ENCODE measurements at regions not wholly inside any gene's neighbourhood (a gene's known extent, or its start where the extent isn't known, plus 50 kb on each side); places are given as distances from the start of the nearest gene placed in this dataset.

DNA sequence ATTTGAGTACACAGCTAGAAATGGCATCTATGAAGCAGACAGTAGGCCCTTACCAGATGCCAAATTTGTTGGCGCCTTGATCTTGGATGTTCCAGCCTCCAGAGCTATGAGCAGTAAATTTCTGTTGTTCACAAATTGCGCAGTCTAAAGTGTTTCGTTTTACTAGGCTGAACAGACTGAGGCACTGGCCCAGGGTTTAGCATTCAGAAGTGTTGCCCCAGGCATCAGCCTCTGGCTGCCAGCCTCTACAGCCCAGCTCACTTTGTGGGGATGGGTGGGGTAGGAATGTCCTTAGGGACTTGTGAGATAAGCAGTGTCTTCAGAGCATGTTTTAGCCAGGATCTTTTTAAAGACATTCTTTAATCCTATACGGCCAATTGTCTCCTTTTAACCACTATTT, 51.5 kb upstream of the MGAT5 start:
- no peaks in the 10 kb centered on the region for H3K9me3 ChIP-seq (ENCODE audit: control insufficient read depth in 1 of 2, insufficient read depth in 1 of 2, low read depth in 1 of 2, low read length in 2 of 2)
- ATAC-seq (no peak), DNase-seq (ENCODE audit: low read depth, low spot score) (no peak)
- POLR2A ChIA-PET: no interaction called here
- H3K79me2 ChIP-seq (ENCODE audit: insufficient read depth, low read length): no peaks in the 10 kb centered on the region; the same call in 1 of the 2 replicates
- no peak overlapping the region for H2AFZ ChIP-seq (ENCODE audit: low read depth, low read length, poor library complexity, severe bottlenecking)
- no peak overlapping the region for H3K27ac ChIP-seq (ENCODE audit: low read depth, low read length)
- CTCF ChIA-PET: no interaction called here
- TF ChIP-seq, protein P1, sequence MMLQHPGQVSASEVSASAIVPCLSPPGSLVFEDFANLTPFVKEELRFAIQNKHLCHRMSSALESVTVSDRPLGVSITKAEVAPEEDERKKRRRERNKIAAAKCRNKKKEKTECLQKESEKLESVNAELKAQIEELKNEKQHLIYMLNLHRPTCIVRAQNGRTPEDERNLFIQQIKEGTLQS (IDR thresholded peaks at IDR 0.05): no peak
- no peak for TF ChIP-seq ZNF274 (IDR thresholded peaks at IDR 0.05; ENCODE audit: low read depth, low read length)
- H4K20me1 ChIP-seq (ENCODE audit: insufficient read depth): no peaks in the 10 kb centered on the region
- RAD21 ChIA-PET (ENCODE audit: low non-redundant PET in 1 of 2, low total read pairs in 2 of 2, uncharacterized antibody in 2 of 2, unreplicated experiment in 2 of 2): no interaction called here
- H3K27me3 ChIP-seq (ENCODE audit: insufficient read depth, low read length): no peaks in the 10 kb centered on the region
- H3K36me3 ChIP-seq (ENCODE audit: control insufficient read depth in 1 of 2, insufficient read depth in 2 of 2, low read length in 2 of 2): no peaks in the 10 kb centered on the region
- H3K4me2 ChIP-seq (ENCODE audit: low read length): no peak overlapping the region
- no peaks in the 10 kb centered on the region for H3K4me1 ChIP-seq (ENCODE audit: control insufficient read depth in 1 of 2, insufficient read depth in 2 of 2, low read length in 2 of 2)
- no peak overlapping the region for H3K4me3 ChIP-seq (replicated peaks in 1 of 2; ENCODE audit: low read depth in 1 of 2, low read length in 2 of 2)
- no peaks in the 10 kb centered on the region for H3K9me2 ChIP-seq (ENCODE audit: insufficient read depth)
- no TSS peak for BruUV-seq (replicated peaks)
- intact Hi-C loops (cut with micrococcal nuclease): no loop called here
- no peak overlapping the region for H3K9ac ChIP-seq (ENCODE audit: low read length)

DNA sequence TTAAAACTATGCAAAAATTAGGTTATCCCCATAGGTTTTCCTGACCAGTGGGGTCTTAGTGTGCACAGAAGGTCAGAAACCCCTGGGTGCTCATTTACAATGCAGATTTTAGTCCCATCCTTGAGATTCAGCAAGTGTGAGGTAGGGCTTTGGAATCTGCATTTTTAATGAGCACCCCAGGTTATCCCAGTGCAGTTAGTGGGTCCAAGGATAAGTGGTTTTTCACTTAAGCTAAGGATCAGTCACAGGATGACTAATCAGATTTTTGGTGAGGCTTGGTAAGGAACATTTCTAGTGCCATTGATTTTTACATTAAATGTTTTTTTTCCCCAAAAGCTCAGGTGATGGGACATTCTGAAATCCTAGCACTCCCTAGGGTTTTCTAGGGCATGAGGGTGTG, 50.7 kb upstream of the MGAT5 start:
- Histone ChIP-seq H3K27ac (ENCODE audit: low read depth, low read length) (no peak overlapping the region), H3K36me3 (ENCODE audit: control insufficient read depth in 1 of 2, insufficient read depth in 2 of 2, low read length in 2 of 2) (no peaks in the 10 kb centered on the region), H3K9me3 (ENCODE audit: control insufficient read depth in 1 of 2, insufficient read depth in 1 of 2, low read depth in 1 of 2, low read length in 2 of 2) (no peaks in the 10 kb centered on the region), H3K9me2 (ENCODE audit: insufficient read depth) (no peaks in the 10 kb centered on the region), H4K20me1 (ENCODE audit: insufficient read depth) (no peaks in the 10 kb centered on the region), H3K4me2 (ENCODE audit: low read length) (no peak overlapping the region), H3K9ac (ENCODE audit: low read length) (no peak overlapping the region), H3K4me1 (ENCODE audit: control insufficient read depth in 1 of 2, insufficient read depth in 2 of 2, low read length in 2 of 2) (no peaks in the 10 kb centered on the region), H2AFZ (ENCODE audit: low read depth, low read length, poor library complexity, severe bottlenecking) (no peak overlapping the region), H3K4me3 (replicated peaks in 1 of 2; ENCODE audit: low read depth in 1 of 2, low read length in 2 of 2) (no peak overlapping the region), H3K27me3 (ENCODE audit: insufficient read depth, low read length) (no peaks in the 10 kb centered on the region), H3K79me2 (ENCODE audit: insufficient read depth, low read length) (no peaks in the 10 kb centered on the region; the same call in 1 of the 2 replicates)
- BruUV-seq (replicated peaks): no TSS peak
- ATAC-seq: no peak
- CTCF ChIA-PET: no interaction called here
- TF ChIP-seq, protein P1 (IDR thresholded peaks at IDR 0.05): no peak
- TF ChIP-seq TCF7L2 (IDR thresholded peaks at IDR 0.05; ENCODE audit: borderline replicate concordance, extremely low read depth, insufficient read depth, insufficient read length) (no peak), YY1 (IDR thresholded peaks at IDR 0.05; ENCODE audit: extremely low read depth, insufficient replicate concordance, low read depth, low read length) (no peak), EZH2 (IDR thresholded peaks at IDR 0.05) (no peak), POLR2A (IDR thresholded peaks at IDR 0.05; ENCODE audit: borderline replicate concordance, extremely low read depth, insufficient read depth, insufficient read length) (no peak), CBX3 (IDR thresholded peaks at IDR 0.05; ENCODE audit: low read depth) (no peak), SP1 (IDR thresholded peaks at IDR 0.05; ENCODE audit: low read depth) (no peak), EGR1 (IDR thresholded peaks at IDR 0.05; ENCODE audit: low read depth) (no peak), SIN3A (IDR thresholded peaks at IDR 0.05; ENCODE audit: low read depth) (no peak), EZH2phosphoT487 (IDR thresholded peaks at IDR 0.05; ENCODE audit: borderline replicate concordance) (no peak)
- TF ChIP-seq, protein P2, sequence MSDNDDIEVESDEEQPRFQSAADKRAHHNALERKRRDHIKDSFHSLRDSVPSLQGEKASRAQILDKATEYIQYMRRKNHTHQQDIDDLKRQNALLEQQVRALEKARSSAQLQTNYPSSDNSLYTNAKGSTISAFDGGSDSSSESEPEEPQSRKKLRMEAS (IDR thresholded peaks at IDR 0.05): no peak
- TF ChIP-seq, protein P3, sequence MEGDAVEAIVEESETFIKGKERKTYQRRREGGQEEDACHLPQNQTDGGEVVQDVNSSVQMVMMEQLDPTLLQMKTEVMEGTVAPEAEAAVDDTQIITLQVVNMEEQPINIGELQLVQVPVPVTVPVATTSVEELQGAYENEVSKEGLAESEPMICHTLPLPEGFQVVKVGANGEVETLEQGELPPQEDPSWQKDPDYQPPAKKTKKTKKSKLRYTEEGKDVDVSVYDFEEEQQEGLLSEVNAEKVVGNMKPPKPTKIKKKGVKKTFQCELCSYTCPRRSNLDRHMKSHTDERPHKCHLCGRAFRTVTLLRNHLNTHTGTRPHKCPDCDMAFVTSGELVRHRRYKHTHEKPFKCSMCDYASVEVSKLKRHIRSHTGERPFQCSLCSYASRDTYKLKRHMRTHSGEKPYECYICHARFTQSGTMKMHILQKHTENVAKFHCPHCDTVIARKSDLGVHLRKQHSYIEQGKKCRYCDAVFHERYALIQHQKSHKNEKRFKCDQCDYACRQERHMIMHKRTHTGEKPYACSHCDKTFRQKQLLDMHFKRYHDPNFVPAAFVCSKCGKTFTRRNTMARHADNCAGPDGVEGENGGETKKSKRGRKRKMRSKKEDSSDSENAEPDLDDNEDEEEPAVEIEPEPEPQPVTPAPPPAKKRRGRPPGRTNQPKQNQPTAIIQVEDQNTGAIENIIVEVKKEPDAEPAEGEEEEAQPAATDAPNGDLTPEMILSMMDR (IDR thresholded peaks at IDR 0.05 in 2 of 3, conservative IDR thresholded peaks at IDR 0.05 in 1 of 3; ENCODE audit: borderline replicate concordance in 1 of 3, insufficient read depth in 1 of 3, low read depth in 2 of 3, low read length in 2 of 3): no peak
- intact Hi-C loops (cut with micrococcal nuclease): no loop called here
- DNase-seq (ENCODE audit: low read depth, low spot score): no peak
- POLR2A ChIA-PET: no interaction called here
- RAD21 ChIA-PET (ENCODE audit: low non-redundant PET in 1 of 2, low total read pairs in 2 of 2, uncharacterized antibody in 2 of 2, unreplicated experiment in 2 of 2): no interaction called here
